IMR-90 (cell line): ENCODE measurements at regions not wholly inside any gene's neighbourhood (a gene's known extent, or its start where the extent isn't known, plus 50 kb on each side); places are given as distances from the start of the nearest gene placed in this dataset.

ENCODE experiments used
- CEBPB ChIP-seq: IDR thresholded peaks from 2 replicates; pipeline ENCODE4 v1.6.1; 2012; ENCODE audit warnings: low read depth, low read length, improper control_type of control experiment
- FOS ChIP-seq: fragments of 150-350 bp; IDR thresholded peaks from 2 replicates; pipeline ENCODE4 v1.6.1; 2016; ENCODE audit warnings: low read depth, low read length
- MAFK ChIP-seq: IDR thresholded peaks from 2 replicates; pipeline ENCODE4 v1.6.1; 2012; ENCODE audit warnings: low read depth, low read length, improper control_type of control experiment
- MXI1 ChIP-seq: IDR thresholded peaks from 2 replicates; pipeline ENCODE4 v1.6.1; 2012; ENCODE audit warnings: low read depth, mild to moderate bottlenecking, low read length, moderate library complexity, borderline replicate concordance
- TF ChIP-seq, protein P1 (sequence below): conservative IDR thresholded peaks from 2 replicates; pipeline ENCODE4 v1.5.1; 2012; ENCODE audit warnings: mild to moderate bottlenecking, low read depth, low read length, improper control_type of control experiment

DNA sequence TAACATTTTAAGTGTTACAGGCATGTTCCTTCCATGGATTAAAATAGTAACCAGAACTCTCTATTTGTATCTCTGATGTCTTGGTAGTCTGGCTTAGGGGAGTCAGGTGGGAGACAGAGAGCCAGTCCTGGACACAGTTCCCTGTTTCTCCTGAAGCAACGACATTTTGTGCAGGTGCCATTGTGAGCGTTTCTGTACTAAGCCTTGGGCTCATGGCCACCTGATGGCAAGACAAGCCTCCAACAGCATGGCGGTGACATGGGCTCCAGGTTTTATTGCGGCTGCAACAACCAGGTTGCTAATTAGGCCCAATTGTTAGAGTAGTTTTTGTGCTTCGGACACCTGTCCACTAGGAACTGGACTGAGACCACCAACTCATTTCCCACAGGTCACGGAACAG is 105.3 kb downstream of the PRDM13 start:
- TF ChIP-seq FOS (no peak), CEBPB (no peak), MXI1 (no peak), MAFK (no peak)
- TF ChIP-seq, protein P1, sequence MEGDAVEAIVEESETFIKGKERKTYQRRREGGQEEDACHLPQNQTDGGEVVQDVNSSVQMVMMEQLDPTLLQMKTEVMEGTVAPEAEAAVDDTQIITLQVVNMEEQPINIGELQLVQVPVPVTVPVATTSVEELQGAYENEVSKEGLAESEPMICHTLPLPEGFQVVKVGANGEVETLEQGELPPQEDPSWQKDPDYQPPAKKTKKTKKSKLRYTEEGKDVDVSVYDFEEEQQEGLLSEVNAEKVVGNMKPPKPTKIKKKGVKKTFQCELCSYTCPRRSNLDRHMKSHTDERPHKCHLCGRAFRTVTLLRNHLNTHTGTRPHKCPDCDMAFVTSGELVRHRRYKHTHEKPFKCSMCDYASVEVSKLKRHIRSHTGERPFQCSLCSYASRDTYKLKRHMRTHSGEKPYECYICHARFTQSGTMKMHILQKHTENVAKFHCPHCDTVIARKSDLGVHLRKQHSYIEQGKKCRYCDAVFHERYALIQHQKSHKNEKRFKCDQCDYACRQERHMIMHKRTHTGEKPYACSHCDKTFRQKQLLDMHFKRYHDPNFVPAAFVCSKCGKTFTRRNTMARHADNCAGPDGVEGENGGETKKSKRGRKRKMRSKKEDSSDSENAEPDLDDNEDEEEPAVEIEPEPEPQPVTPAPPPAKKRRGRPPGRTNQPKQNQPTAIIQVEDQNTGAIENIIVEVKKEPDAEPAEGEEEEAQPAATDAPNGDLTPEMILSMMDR: no peak
